Ishikawa (cell line): ENCODE measurements at regions not wholly inside any gene's neighbourhood (a gene's known extent, or its start where the extent isn't known, plus 50 kb on each side); places are given as distances from the start of the nearest gene placed in this dataset.

Experiments used
- CEBPB ChIP-seq: IDR thresholded peaks from 2 replicates; pipeline ENCODE4 v1.6.1; 2012
- CREB1 ChIP-seq: IDR thresholded peaks from 2 replicates; pipeline ENCODE4 v1.6.1; 2012; ENCODE audit warnings: low read depth
- EGR1 ChIP-seq: IDR thresholded peaks from 2 replicates; pipeline ENCODE4 v1.6.1; 2012
- EP300 ChIP-seq: IDR thresholded peaks from 2 replicates; pipeline ENCODE4 v1.6.1; 2012; ENCODE audit warnings: borderline replicate concordance
- FOXM1 ChIP-seq: IDR thresholded peaks from 2 replicates; pipeline ENCODE4 v1.6.1; 2012; ENCODE audit warnings: low read depth, borderline replicate concordance
- MAX ChIP-seq: IDR thresholded peaks from 2 replicates; pipeline ENCODE4 v1.6.1; 2012
- NFIC ChIP-seq: IDR thresholded peaks from 2 replicates; pipeline ENCODE4 v1.6.1; 2012
- RAD21 ChIP-seq: IDR thresholded peaks from 2 replicates; pipeline ENCODE4 v1.6.1; 2012; ENCODE audit warnings: low read depth
- REST ChIP-seq: IDR thresholded peaks from 2 replicates; pipeline ENCODE4 v1.6.1; 2012; ENCODE audit warnings: low read depth, mild to moderate bottlenecking
- TAF1 ChIP-seq: IDR thresholded peaks from 2 replicates; pipeline ENCODE4 v1.6.1; 2012; ENCODE audit warnings: low read depth, mild to moderate bottlenecking
- TCF12 ChIP-seq: IDR thresholded peaks from 2 replicates; pipeline ENCODE4 v1.6.1; 2012; ENCODE audit warnings: low read depth
- TEAD4 ChIP-seq: IDR thresholded peaks from 2 replicates; pipeline ENCODE4 v1.6.1; 2012
- USF1 ChIP-seq: IDR thresholded peaks from 2 replicates; pipeline ENCODE4 v1.6.1; 2012
- YY1 ChIP-seq: IDR thresholded peaks from 2 replicates; pipeline ENCODE4 v1.6.1; 2012; ENCODE audit warnings: low read depth
- ZBTB7A ChIP-seq: IDR thresholded peaks from 2 replicates; pipeline ENCODE4 v1.6.1; 2012; ENCODE audit warnings: low read depth

GRCh38 chr4:159433337-159433736 lies 330.5 kb downstream of the RAPGEF2 start:
- TF ChIP-seq YY1 = no peak
- TF ChIP-seq ZBTB7A = no peak
- no peak for TF ChIP-seq RAD21
- no peak for TF ChIP-seq MAX
- TF ChIP-seq NFIC = no peak
- TF ChIP-seq EP300 = no peak
- no peak for TF ChIP-seq TEAD4
- no peak for TF ChIP-seq FOXM1
- TF ChIP-seq REST = no peak
- TF ChIP-seq TAF1 = no peak
- TF ChIP-seq EGR1 = no peak
- no peak for TF ChIP-seq CEBPB

GRCh38 chr4:159434114-159434870 lies 331.4 kb downstream of the RAPGEF2 start:
- TF ChIP-seq CEBPB (no peak), EGR1 (no peak), REST (no peak), ZBTB7A (no peak), TEAD4 (no peak), CREB1 (no peak), RAD21 (no peak), USF1 (no peak), TCF12 (no peak), MAX (no peak), FOXM1 (no peak), NFIC (no peak), YY1 (no peak)

GRCh38 chr4:159434871-159435241 lies 332.0 kb downstream of the RAPGEF2 start:
- TF ChIP-seq EGR1 = no peak
- no peak for TF ChIP-seq REST
- TF ChIP-seq YY1 = no peak
- no peak for TF ChIP-seq CEBPB
- no peak for TF ChIP-seq USF1
- TF ChIP-seq FOXM1 = no peak
- TF ChIP-seq CREB1 = no peak
- no peak for TF ChIP-seq MAX
- TF ChIP-seq RAD21 = no peak
- no peak for TF ChIP-seq TEAD4
- TF ChIP-seq ZBTB7A = no peak
- TF ChIP-seq TCF12 = no peak
- no peak for TF ChIP-seq EP300

GRCh38 chr4:159435561-159436023 lies 332.7 kb downstream of the RAPGEF2 start:
- TF ChIP-seq CEBPB (no peak), CREB1 (no peak), ZBTB7A (no peak), EGR1 (no peak), REST (no peak), YY1 (no peak), RAD21 (no peak), TAF1 (no peak), FOXM1 (no peak), MAX (no peak), TEAD4 (no peak), NFIC (no peak), EP300 (no peak), TCF12 (no peak), USF1 (no peak)
